ENCODE measurements at regions not wholly inside any gene's neighbourhood (a gene's known extent, or its start where the extent isn't known, plus 50 kb on each side); places are given as distances from the start of the nearest gene placed in this dataset.
"Not testable (repeated sequence)": the region's sequence is repeated elsewhere in the genome, so short reads cannot be mapped to it uniquely, and the experiment has no call there.

DNA sequence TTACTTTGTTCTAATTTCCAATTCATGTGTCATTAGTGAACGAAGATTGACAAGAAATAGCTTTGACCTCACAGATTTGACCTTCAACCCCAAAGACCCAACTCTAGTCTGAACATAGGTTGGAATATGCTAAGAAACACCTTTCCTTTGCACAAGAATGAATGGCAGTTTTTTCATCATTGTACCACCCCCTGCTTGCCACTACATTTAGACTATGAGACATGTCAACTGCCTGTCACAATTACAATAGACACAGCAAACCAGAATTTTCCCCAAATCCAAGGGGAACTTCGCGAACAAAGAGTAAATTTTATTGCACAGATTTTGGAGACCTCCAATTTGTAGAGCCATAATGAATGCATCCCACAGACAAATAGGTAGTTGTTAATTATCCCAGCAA is 535.4 kb downstream of the PRKD1 start:
- ATAC-seq = no peak
- WGBS, 2 donors = 70 to 80% methylated on average over 3 of the region's 3 CpGs
- no peaks in the 10 kb centered on the region for H3K9me3 ChIP-seq
- no peak for DNase-seq
- intact Hi-C loops (cut with DNase I) = no loop called here
- H3K27me3 ChIP-seq = no peaks in the 10 kb centered on the region
- no peaks in the 10 kb centered on the region for H3K36me3 ChIP-seq (replicated peaks in 1 of 2; ENCODE audit: insufficient read depth in 1 of 2, low read depth in 2 of 2)
- H3K4me3 ChIP-seq = no peak overlapping the region
- no peak for TF ChIP-seq POLR2A (IDR thresholded peaks at IDR 0.05)
- TF ChIP-seq, protein P1, sequence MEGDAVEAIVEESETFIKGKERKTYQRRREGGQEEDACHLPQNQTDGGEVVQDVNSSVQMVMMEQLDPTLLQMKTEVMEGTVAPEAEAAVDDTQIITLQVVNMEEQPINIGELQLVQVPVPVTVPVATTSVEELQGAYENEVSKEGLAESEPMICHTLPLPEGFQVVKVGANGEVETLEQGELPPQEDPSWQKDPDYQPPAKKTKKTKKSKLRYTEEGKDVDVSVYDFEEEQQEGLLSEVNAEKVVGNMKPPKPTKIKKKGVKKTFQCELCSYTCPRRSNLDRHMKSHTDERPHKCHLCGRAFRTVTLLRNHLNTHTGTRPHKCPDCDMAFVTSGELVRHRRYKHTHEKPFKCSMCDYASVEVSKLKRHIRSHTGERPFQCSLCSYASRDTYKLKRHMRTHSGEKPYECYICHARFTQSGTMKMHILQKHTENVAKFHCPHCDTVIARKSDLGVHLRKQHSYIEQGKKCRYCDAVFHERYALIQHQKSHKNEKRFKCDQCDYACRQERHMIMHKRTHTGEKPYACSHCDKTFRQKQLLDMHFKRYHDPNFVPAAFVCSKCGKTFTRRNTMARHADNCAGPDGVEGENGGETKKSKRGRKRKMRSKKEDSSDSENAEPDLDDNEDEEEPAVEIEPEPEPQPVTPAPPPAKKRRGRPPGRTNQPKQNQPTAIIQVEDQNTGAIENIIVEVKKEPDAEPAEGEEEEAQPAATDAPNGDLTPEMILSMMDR (IDR thresholded peaks at IDR 0.05) = no peak
- H3K27ac ChIP-seq = no peak overlapping the region
- no peaks in the 10 kb centered on the region for H3K4me1 ChIP-seq

DNA sequence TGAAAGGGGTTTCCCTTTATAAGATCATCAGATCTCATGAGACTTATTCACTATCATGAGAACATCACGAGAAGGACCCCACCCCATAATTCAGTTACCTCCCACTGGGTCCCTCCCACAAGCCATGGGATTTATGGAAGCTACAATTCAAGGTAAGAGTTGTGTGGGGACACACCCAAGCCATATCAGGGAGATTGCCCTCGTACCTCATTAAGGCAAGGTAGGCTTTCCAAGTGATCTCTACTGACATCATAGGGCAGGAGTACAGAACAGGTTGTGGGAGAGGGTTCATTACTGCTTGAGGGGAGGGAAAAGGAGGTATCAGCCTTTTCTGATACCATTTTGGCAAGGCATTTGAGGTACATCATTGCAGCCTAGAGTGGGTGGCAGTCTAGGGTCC is 524.6 kb downstream of the PRKD1 start:
- no peaks in the 10 kb centered on the region for H3K9me3 ChIP-seq
- no peak overlapping the region for H3K4me3 ChIP-seq
- DNase-seq (no peak), ATAC-seq (no peak)
- TF ChIP-seq, protein P1 (IDR thresholded peaks at IDR 0.05) = no peak
- no peak for TF ChIP-seq POLR2A (IDR thresholded peaks at IDR 0.05)
- intact Hi-C loops (cut with DNase I) = no loop called here
- 51 to 57% methylated on average over 2 of the region's 2 CpGs for WGBS, 2 donors
- no peaks in the 10 kb centered on the region for H3K27me3 ChIP-seq
- no peaks in the 10 kb centered on the region for H3K4me1 ChIP-seq
- no peak overlapping the region for H3K27ac ChIP-seq
- no peaks in the 10 kb centered on the region for H3K36me3 ChIP-seq (replicated peaks in 1 of 2; ENCODE audit: insufficient read depth in 1 of 2, low read depth in 2 of 2)

DNA sequence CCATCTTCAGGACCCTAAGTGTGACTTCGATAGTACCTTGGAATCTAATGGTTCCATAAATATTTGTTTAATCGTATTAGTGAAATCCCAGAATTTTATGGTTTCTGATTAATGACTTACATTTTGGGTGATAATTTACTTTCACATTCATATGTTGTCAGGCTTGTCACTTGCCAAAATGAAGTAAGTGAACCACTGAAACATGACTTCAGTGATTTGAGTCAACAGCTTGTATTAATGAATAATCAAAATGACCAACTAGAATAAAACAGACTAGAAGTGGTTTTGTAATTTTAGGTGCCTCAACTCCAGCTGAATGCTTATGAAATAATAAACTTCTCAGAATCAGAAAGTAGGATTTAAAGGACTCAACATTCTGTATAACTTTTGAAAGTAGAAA is 517.1 kb downstream of the PRKD1 start:
- intact Hi-C loops (cut with DNase I) = no loop called here
- no peaks in the 10 kb centered on the region for H3K36me3 ChIP-seq (replicated peaks in 1 of 2; ENCODE audit: insufficient read depth in 1 of 2, low read depth in 2 of 2)
- no peaks in the 10 kb centered on the region for H3K27me3 ChIP-seq
- H3K9me3 ChIP-seq = no peaks in the 10 kb centered on the region
- DNase-seq (no peak), ATAC-seq (no peak)
- H3K27ac ChIP-seq = no peak overlapping the region
- TF ChIP-seq, protein P1 (IDR thresholded peaks at IDR 0.05) = no peak
- TF ChIP-seq POLR2A (IDR thresholded peaks at IDR 0.05) = no peak
- WGBS, 2 donors = 12 to 27% methylated on average over 2 of the region's 2 CpGs
- H3K4me1 ChIP-seq = no peaks in the 10 kb centered on the region
- no peak overlapping the region for H3K4me3 ChIP-seq

DNA sequence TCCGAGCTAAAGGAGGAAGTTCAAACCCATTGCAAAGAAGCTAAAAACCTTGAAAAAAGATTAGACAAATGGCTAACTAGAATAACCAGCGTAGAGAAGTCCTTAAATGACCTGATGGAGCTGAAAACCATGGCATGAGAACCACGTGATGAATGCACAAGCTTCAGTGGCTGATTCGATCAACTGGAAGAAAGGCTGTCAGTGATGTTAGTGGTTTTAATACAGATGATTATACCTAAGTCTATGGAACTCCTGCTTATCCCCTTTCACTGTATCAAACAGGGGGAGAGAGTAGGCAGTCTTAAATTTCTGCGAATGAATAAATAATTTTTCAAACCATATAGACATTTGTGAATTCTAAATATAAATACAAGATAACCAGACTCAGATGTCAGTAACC is 512.7 kb downstream of the PRKD1 start:
- 45% methylated on average over 5 of the region's 5 CpGs for WGBS, 2 donors
- H3K27ac ChIP-seq; DNase-seq; intact Hi-C loops (cut with DNase I); H3K4me1 ChIP-seq; H3K9me3 ChIP-seq; H3K4me3 ChIP-seq; H3K27me3 ChIP-seq; H3K36me3 ChIP-seq (replicated peaks in 1 of 2; ENCODE audit: insufficient read depth in 1 of 2, low read depth in 2 of 2); ATAC-seq: not testable (repeated sequence)

DNA sequence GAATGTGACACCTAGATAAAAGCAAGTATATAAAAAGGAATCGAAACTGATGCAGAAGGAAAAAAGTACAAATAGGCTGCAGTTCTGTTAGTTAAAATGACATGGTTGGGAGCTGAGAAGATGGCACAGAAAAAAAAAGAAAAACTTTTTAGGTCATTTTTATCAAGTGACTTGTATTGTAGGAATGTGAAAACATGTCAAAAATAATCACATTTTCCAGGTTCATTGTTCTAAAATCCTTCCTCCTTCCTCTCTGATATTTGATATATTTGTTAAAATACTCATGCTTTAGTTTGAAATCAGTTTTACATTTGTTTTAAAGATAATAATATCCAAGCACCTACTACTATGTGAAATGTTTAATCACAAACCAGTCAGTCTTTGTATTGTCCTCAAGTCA is 507.9 kb downstream of the PRKD1 start:
- no peaks in the 10 kb centered on the region for H3K27me3 ChIP-seq
- no peak overlapping the region for H3K27ac ChIP-seq
- TF ChIP-seq, protein P1 (IDR thresholded peaks at IDR 0.05) = no peak
- TF ChIP-seq POLR2A (IDR thresholded peaks at IDR 0.05) = no peak
- no peaks in the 10 kb centered on the region for H3K36me3 ChIP-seq (replicated peaks in 1 of 2; ENCODE audit: insufficient read depth in 1 of 2, low read depth in 2 of 2)
- DNase-seq (no peak), ATAC-seq (no peak)
- H3K4me1 ChIP-seq = no peaks in the 10 kb centered on the region
- intact Hi-C loops (cut with DNase I) = no loop called here
- WGBS, 2 donors = 31 to 40% methylated on average over 1 of the region's 1 CpG
- no peak overlapping the region for H3K4me3 ChIP-seq
- H3K9me3 ChIP-seq = no peaks in the 10 kb centered on the region
